ENCODE measurements at regions not wholly inside any gene's neighbourhood (a gene's known extent, or its start where the extent isn't known, plus 50 kb on each side); places are given as distances from the start of the nearest gene placed in this dataset.
A peak's percentile ranks its signal among the peaks of the same experiment; 100 is the strongest.
"Not testable (repeated sequence)": the region's sequence is repeated elsewhere in the genome, so short reads cannot be mapped to it uniquely, and the experiment has no call there.

GRCh38 chr10:32217216-32217615 is 129.7 kb downstream of the EPC1 start:
- no peaks in the 10 kb centered on the region for H3K9me2 ChIP-seq (ENCODE audit: low read depth, low read length)
- no peaks in the 10 kb centered on the region for H3K79me2 ChIP-seq (ENCODE audit: insufficient read depth, low read length)
- H3K27ac ChIP-seq (ENCODE audit: low read depth, low read length, poor library complexity, severe bottlenecking): no peak overlapping the region
- H3K9me3 ChIP-seq (ENCODE audit: low read length): 0 out of 2 replicates have a peak, but pooled peaks cover 6% of the 10 kb centered on the region
- H2AFZ ChIP-seq (ENCODE audit: low read length): no peak overlapping the region
- H3K4me1 ChIP-seq (ENCODE audit: insufficient read depth, low read length, severe bottlenecking): no peaks in the 10 kb centered on the region
- no peaks in the 10 kb centered on the region; the same call in 1 of the 2 replicates for H3K27me3 ChIP-seq (ENCODE audit: insufficient read depth, low read length)
- H3K4me2 ChIP-seq (ENCODE audit: low read length): no peak overlapping the region
- TF ChIP-seq EZH2 (IDR thresholded peaks at IDR 0.05; ENCODE audit: borderline replicate concordance, low read length): no peak
- TF ChIP-seq CTCF (IDR thresholded peaks at IDR 0.05; ENCODE audit: low read length): no peak
- H4K20me1 ChIP-seq (ENCODE audit: insufficient read depth, low read length): no peaks in the 10 kb centered on the region
- H3K4me3 ChIP-seq (ENCODE audit: low read depth, low read length, poor library complexity, severe bottlenecking): no peak overlapping the region
- H3F3A ChIP-seq (ENCODE audit: insufficient read depth, low read length): no peaks in the 10 kb centered on the region
- H3K36me3 ChIP-seq (ENCODE audit: insufficient read depth, low read length): no peaks in the 10 kb centered on the region
- no peak overlapping the region for H3K9ac ChIP-seq (ENCODE audit: low read length)

DNA sequence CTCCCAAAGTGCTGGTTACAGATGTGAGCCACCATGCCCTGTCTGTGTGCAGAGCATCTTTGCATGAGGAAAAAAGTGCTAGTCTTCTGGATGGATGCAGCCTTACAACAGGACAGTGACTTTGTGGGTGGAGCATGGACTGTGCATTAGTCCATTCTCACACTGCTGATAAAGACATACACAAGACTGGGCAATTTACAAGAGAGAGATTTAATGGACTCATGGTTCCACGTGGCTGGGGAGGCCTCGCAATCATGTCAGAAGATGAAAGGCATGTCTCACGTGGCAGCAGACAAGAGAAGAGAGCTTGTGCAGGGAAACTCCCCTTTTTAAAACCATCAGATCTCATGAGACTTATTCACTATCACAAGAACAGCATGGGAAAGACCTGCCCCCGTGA is 133.1 kb downstream of the EPC1 start:
- H2AFZ ChIP-seq (ENCODE audit: low read length); H3K4me3 ChIP-seq (ENCODE audit: low read depth, low read length, poor library complexity, severe bottlenecking); H3K27me3 ChIP-seq (ENCODE audit: insufficient read depth, low read length); H4K20me1 ChIP-seq (ENCODE audit: insufficient read depth, low read length); H3F3A ChIP-seq (ENCODE audit: insufficient read depth, low read length); H3K9me2 ChIP-seq (ENCODE audit: low read depth, low read length); H3K27ac ChIP-seq (ENCODE audit: low read depth, low read length, poor library complexity, severe bottlenecking); H3K9ac ChIP-seq (ENCODE audit: low read length); H3K4me1 ChIP-seq (ENCODE audit: insufficient read depth, low read length, severe bottlenecking); H3K9me3 ChIP-seq (ENCODE audit: low read length); H3K36me3 ChIP-seq (ENCODE audit: insufficient read depth, low read length); H3K4me2 ChIP-seq (ENCODE audit: low read length); H3K79me2 ChIP-seq (ENCODE audit: insufficient read depth, low read length): not testable (repeated sequence)

DNA sequence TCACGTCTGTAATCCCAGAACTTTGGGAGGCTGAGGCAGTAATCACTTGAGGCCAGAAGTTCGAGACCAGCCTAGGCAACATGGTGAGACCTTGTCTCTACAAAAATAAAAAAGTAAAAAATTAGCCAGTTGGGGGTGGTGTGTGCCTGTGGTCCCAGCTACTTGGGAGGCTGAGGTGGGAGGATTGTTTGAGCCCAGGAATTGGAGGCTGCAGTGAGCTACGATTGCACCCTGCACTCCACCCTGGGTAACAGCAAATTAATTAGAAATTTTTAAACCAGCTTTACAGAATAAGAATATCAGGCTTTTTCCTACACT is 136.0 kb downstream of the EPC1 start:
- no peaks in the 10 kb centered on the region for H3K27me3 ChIP-seq (ENCODE audit: insufficient read depth, low read length)
- no peaks in the 10 kb centered on the region for H3K36me3 ChIP-seq (ENCODE audit: insufficient read depth, low read length)
- no peaks in the 10 kb centered on the region for H3K79me2 ChIP-seq (ENCODE audit: insufficient read depth, low read length)
- H3K27ac ChIP-seq (ENCODE audit: low read depth, low read length, poor library complexity, severe bottlenecking): no peak overlapping the region
- H3K4me3 ChIP-seq (ENCODE audit: low read depth, low read length, poor library complexity, severe bottlenecking): no peak overlapping the region
- no peaks in the 10 kb centered on the region for H3K4me1 ChIP-seq (ENCODE audit: insufficient read depth, low read length, severe bottlenecking)
- H2AFZ ChIP-seq (ENCODE audit: low read length): no peak overlapping the region
- H3K9me2 ChIP-seq (ENCODE audit: low read depth, low read length): no peaks in the 10 kb centered on the region
- H3K9ac ChIP-seq (ENCODE audit: low read length): no peak overlapping the region
- H4K20me1 ChIP-seq (ENCODE audit: insufficient read depth, low read length): no peaks in the 10 kb centered on the region
- TF ChIP-seq EZH2 (IDR thresholded peaks at IDR 0.05; ENCODE audit: borderline replicate concordance, low read length) (no peak), CTCF (IDR thresholded peaks at IDR 0.05; ENCODE audit: low read length) (no peak; the same call in 1 of the 2 replicates)
- H3K4me2 ChIP-seq (ENCODE audit: low read length): no peak overlapping the region
- H3F3A ChIP-seq (ENCODE audit: insufficient read depth, low read length): no peaks in the 10 kb centered on the region
- no peaks in the 10 kb centered on the region for H3K9me3 ChIP-seq (ENCODE audit: low read length)

GRCh38 chr10:32210306-32211045 is 136.5 kb downstream of the EPC1 start:
- H3F3A ChIP-seq (ENCODE audit: insufficient read depth, low read length): no peaks in the 10 kb centered on the region
- no peaks in the 10 kb centered on the region for H3K4me1 ChIP-seq (ENCODE audit: insufficient read depth, low read length, severe bottlenecking)
- no peaks in the 10 kb centered on the region for H3K36me3 ChIP-seq (ENCODE audit: insufficient read depth, low read length)
- no peaks in the 10 kb centered on the region for H3K9me2 ChIP-seq (ENCODE audit: low read depth, low read length)
- H3K27me3 ChIP-seq (ENCODE audit: insufficient read depth, low read length): no peaks in the 10 kb centered on the region
- H4K20me1 ChIP-seq (ENCODE audit: insufficient read depth, low read length): no peaks in the 10 kb centered on the region
- H3K9me3 ChIP-seq (ENCODE audit: low read length): no peaks in the 10 kb centered on the region
- TF ChIP-seq CTCF (IDR thresholded peaks at IDR 0.05; ENCODE audit: low read length) (peak; percentile 17; the same call in 1 of the 2 replicates), EZH2 (IDR thresholded peaks at IDR 0.05; ENCODE audit: borderline replicate concordance, low read length) (no peak)
- no peak overlapping the region for H3K4me3 ChIP-seq (ENCODE audit: low read depth, low read length, poor library complexity, severe bottlenecking)
- no peak overlapping the region for H3K27ac ChIP-seq (ENCODE audit: low read depth, low read length, poor library complexity, severe bottlenecking)
- H3K4me2 ChIP-seq (ENCODE audit: low read length): no peak overlapping the region
- no peaks in the 10 kb centered on the region for H3K79me2 ChIP-seq (ENCODE audit: insufficient read depth, low read length)
- H3K9ac ChIP-seq (ENCODE audit: low read length): no peak overlapping the region
- H2AFZ ChIP-seq (ENCODE audit: low read length): no peak overlapping the region

GRCh38 chr10:32208005-32208404 is 139.0 kb downstream of the EPC1 start:
- not testable (repeated sequence) for H3K9ac ChIP-seq (ENCODE audit: low read length); H3K27ac ChIP-seq (ENCODE audit: low read depth, low read length, poor library complexity, severe bottlenecking); H3K27me3 ChIP-seq (ENCODE audit: insufficient read depth, low read length); H3K4me2 ChIP-seq (ENCODE audit: low read length); H3K9me3 ChIP-seq (ENCODE audit: low read length); H3K36me3 ChIP-seq (ENCODE audit: insufficient read depth, low read length); H3K79me2 ChIP-seq (ENCODE audit: insufficient read depth, low read length); H2AFZ ChIP-seq (ENCODE audit: low read length); H3K9me2 ChIP-seq (ENCODE audit: low read depth, low read length); H4K20me1 ChIP-seq (ENCODE audit: insufficient read depth, low read length); H3K4me3 ChIP-seq (ENCODE audit: low read depth, low read length, poor library complexity, severe bottlenecking); H3F3A ChIP-seq (ENCODE audit: insufficient read depth, low read length); H3K4me1 ChIP-seq (ENCODE audit: insufficient read depth, low read length, severe bottlenecking)

Data from OCI-LY1 (cell line).